GM11168 (cell line): ENCODE measurements at regions not wholly inside any gene's neighbourhood (a gene's known extent, or its start where the extent isn't known, plus 50 kb on each side); places are given as distances from the start of the nearest gene placed in this dataset.
"Not testable (repeated sequence)": the region's sequence is repeated elsewhere in the genome, so short reads cannot be mapped to it uniquely, and the experiment has no call there.

Experiments
- in situ Hi-C: fragments of 300-500 bp; cut with MboI; formaldehyde crosslinking; loops from one replicate; pipeline ENCODE4 v1.12.0; 2022; ENCODE audit warnings: low sequenced_read_pairs; ENCODE audit not compliant: unreplicated experiment

GRCh38 chr20:17822039-17822438, 122.3 kb downstream of the BANF2 start:
- in situ Hi-C loops = no loop called here

- in situ Hi-C loops = not testable (repeated sequence)
These were observed 121.8 kb downstream of the BANF2 start for GRCh38 chr20:17821606-17822005.

GRCh38 chr20:17819395-17820093, 119.8 kb downstream of the BANF2 start:
- in situ Hi-C loops = no loop called here

GRCh38 chr20:17818187-17818586, 118.4 kb downstream of the BANF2 start:
- in situ Hi-C loops = no loop called here

GRCh38 chr20:17816804-17817587, 117.2 kb downstream of the BANF2 start:
- in situ Hi-C loops = no loop called here

GRCh38 chr20:17811628-17811965, 111.8 kb downstream of the BANF2 start:
- in situ Hi-C loops = no loop called here

GRCh38 chr20:17810847-17811627, 111.3 kb downstream of the BANF2 start:
- in situ Hi-C loops = no loop called here

- in situ Hi-C loops = no loop called here
These were observed 110.4 kb downstream of the BANF2 start for GRCh38 chr20:17810062-17810631.

GRCh38 chr20:17809362-17810061, 109.7 kb downstream of the BANF2 start:
- in situ Hi-C loops = no loop called here

GRCh38 chr20:17808782-17809181, 109.0 kb downstream of the BANF2 start:
- in situ Hi-C loops = no loop called here

- in situ Hi-C loops = no loop called here
These were observed 108.6 kb downstream of the BANF2 start for GRCh38 chr20:17808357-17808756.

- in situ Hi-C loops = no loop called here
These were observed 107.9 kb downstream of the BANF2 start for GRCh38 chr20:17807651-17808050.

GRCh38 chr20:17806739-17807441, 107.1 kb downstream of the BANF2 start:
- in situ Hi-C loops = no loop called here

GRCh38 chr20:17806107-17806506, 106.3 kb downstream of the BANF2 start:
- in situ Hi-C loops = no loop called here

- in situ Hi-C loops = no loop called here
These were observed 104.0 kb downstream of the BANF2 start for GRCh38 chr20:17803765-17804164.

- in situ Hi-C loops = no loop called here
These were observed 99.9 kb downstream of the BANF2 start for GRCh38 chr20:17799575-17800227.

GRCh38 chr20:17798601-17799000, 98.8 kb downstream of the BANF2 start:
- in situ Hi-C loops = no loop called here

- in situ Hi-C loops = no loop called here
These were observed 97.8 kb downstream of the BANF2 start for GRCh38 chr20:17797579-17797978.

- in situ Hi-C loops = no loop called here
These were observed 97.4 kb downstream of the BANF2 start for GRCh38 chr20:17797161-17797560.
